Left colon (tissue), 2 donors: ENCODE measurements at regions not wholly inside any gene's neighbourhood (a gene's known extent, or its start where the extent isn't known, plus 50 kb on each side); places are given as distances from the start of the nearest gene placed in this dataset.
"Not testable (repeated sequence)": the region's sequence is repeated elsewhere in the genome, so short reads cannot be mapped to it uniquely, and the experiment has no call there.

Experiments used
- ATAC-seq: fragments of 200-7000 bp; cut with Tn5 transposase; one replicate; pipeline ENCODE4 v1.9.1; 2020; ENCODE audit warnings: mild to moderate bottlenecking, moderate library complexity
- DNase-seq, 2 donors: peaks; one replicate each; pipeline ENCODE4 v3.0.0-alpha.2; 2020
- intact Hi-C, 2 donors: fragments of 100-400 bp; cut with DNase I in 1 of 2; cut with micrococcal nuclease in 1 of 2; formaldehyde crosslinking; loops; one replicate each; pipeline versions ENCODE4 v1.11.2 to v1.14.0; 2022; cut with DNase I, micrococcal nuclease
- donor health status: DM: no; HTN: no; CAD: no.
- donor health status: DM: yes; HTN: yes; CAD: no.

- DNase-seq (no peak), ATAC-seq (no peak)
- intact Hi-C loops = no loop called here
Observed at GRCh38 chr1:213324859-213325258, 273.8 kb downstream of the RPS6KC1 start.

- intact Hi-C loops = no loop called here
- no peak for ATAC-seq
- DNase-seq = no peak
Observed at GRCh38 chr1:213325482-213325881, 274.4 kb downstream of the RPS6KC1 start.

DNA sequence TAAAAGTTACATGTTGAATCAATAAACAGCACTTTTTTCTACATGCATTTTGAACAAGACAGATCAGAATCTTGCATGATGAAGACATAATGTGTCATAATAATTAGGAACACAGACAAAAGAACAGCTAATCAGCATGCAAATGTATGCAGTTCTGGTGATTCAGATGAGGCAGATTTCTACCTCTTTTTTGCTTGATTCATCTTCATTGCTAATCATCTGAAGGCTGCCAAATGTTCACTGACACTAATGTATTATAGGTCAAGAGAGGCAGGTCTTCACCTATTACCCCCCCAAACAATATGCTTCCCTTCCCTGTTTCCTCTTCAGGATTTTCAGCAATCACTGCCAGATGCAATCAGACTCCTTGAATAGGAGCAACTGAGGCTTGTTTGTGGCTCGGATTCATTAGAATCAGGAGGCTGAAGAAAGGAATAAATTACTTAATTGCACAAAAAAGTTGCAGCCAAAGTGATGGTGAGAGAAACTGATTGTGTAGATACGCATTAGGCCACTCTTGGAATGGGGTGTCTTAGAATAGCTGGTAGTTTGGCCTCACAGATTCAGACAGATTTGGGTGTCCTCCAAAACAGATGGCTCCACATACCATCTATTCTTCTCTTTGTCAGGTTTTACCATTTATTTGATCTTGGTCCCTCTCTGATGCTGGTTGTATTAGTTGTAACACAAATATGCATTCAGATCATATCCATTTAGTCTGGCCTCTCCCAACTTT is 275.4 kb downstream of the RPS6KC1 start:
- DNase-seq (no peak), ATAC-seq (no peak)
- intact Hi-C loops = no loop called here

- ATAC-seq (no peak), DNase-seq (peak; percentile 10 to 27)
- intact Hi-C loops = no loop called here
Observed at GRCh38 chr1:213327017-213327667, 276.1 kb downstream of the RPS6KC1 start.

DNA sequence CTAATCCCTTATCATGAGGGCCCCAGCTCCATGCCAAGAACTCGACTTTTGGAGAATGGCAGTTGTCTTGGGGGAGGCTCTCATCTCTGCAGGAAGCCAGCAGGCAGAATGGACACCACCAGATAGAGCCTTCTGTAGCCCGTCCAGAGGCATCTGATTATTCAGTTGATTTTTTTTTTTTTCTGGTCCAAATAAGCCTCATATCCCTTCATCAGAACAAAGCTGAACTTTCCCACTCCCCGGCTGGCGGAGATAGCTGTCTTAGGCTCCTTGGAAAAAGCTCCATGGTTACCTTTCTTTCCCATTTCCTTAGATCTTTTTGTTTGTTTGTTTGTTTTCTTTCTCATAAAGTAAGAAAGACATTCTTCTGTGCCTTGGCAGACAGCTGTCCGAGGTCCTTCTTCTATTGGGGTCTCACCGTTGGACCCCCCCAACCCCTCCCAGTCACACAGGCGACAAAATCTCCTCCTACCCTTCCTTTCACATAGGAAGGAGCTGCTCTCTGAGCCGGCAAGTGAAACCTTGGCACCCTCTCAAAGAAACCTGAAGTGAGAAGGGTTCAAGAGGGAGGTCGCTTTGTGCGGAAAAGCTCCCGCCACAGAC is 278.5 kb downstream of the RPS6KC1 start:
- ATAC-seq = no peak
- intact Hi-C loops = no loop called here

GRCh38 chr1:213330281-213330680 is 279.2 kb downstream of the RPS6KC1 start:
- DNase-seq (no peak), ATAC-seq (no peak)
- intact Hi-C loops = no loop called here

More for the DNA sequence above, 278.5 kb downstream of the RPS6KC1 start:
- no peak for DNase-seq

DNA sequence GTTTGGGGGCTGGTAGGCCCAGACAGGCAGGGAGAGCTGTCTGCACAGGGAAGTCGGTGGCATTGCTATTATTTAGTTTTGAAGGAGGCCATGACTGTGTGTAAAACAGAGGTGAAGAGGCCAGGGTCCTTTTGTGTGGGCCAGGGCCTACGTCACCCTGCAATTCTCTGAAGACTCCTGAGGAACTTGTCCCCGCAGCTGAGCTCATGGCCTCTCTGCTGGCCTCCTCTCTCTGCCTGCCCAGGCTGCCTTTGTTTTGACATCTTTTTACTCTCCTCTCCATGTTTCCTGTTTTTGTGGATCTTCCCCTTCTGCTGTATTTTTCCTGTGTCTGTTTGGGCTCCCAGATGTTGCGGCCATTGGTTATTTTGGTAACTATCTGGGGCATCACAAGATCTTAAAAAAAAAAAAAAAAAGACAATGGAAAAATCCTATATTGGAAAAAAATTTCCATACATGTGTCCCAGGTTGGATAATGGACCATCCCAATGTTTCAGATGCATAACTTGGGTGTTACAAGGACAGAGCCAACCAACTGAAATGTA is 280.7 kb downstream of the RPS6KC1 start:
- ATAC-seq (no peak), DNase-seq (no peak)
- intact Hi-C loops = no loop called here

GRCh38 chr1:213332491-213332890 is 281.4 kb downstream of the RPS6KC1 start:
- DNase-seq (no peak), ATAC-seq (no peak)
- intact Hi-C loops = no loop called here

DNA sequence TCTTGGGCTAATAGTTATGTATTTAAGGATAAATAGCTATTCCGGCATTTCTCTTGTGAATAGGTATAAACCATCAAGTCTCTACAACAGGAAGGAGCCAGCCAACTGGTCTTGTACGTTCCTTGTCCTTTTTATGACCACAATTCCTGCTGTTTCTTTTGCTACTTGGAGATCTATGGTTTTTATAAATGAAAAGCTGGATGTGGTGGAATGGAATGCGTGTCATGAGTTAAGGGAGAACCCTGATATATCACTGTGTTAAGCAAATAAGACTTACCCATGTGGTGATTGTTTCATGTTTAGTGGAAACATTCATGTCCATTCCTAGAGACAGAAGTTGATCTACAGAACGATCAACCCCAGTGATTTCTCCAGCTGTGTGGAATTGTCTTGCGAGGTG is 282.1 kb downstream of the RPS6KC1 start:
- intact Hi-C loops = no loop called here
- DNase-seq = no peak
- no peak for ATAC-seq

- intact Hi-C loops = no loop called here
- no peak for ATAC-seq
- DNase-seq = no peak
Observed at GRCh38 chr1:213335084-213335483, 284.0 kb downstream of the RPS6KC1 start.

GRCh38 chr1:213337025-213337678 is 286.1 kb downstream of the RPS6KC1 start:
- intact Hi-C loops = no loop called here
- DNase-seq (no peak), ATAC-seq (no peak)

DNA sequence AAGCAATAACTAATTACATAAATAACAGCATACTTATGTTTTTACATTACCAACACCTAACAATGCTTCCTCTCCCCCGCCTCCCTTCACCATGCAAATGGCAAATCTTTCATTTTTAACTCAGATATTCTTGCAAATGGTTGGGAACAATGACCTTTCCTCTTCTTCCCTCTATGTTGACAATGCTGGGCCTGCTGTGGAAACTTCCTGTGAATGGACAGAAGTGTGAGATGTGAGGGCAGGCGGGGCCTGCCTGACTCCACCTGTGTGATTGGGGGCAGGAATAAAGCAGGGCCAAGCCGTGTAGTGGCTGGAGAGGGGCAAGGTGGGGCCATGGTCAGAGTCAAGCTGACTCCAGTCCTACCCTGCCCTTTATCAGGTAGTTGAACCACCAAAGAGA is 289.6 kb downstream of the RPS6KC1 start:
- intact Hi-C loops = no loop called here
- no peak for DNase-seq
- no peak for ATAC-seq

DNA sequence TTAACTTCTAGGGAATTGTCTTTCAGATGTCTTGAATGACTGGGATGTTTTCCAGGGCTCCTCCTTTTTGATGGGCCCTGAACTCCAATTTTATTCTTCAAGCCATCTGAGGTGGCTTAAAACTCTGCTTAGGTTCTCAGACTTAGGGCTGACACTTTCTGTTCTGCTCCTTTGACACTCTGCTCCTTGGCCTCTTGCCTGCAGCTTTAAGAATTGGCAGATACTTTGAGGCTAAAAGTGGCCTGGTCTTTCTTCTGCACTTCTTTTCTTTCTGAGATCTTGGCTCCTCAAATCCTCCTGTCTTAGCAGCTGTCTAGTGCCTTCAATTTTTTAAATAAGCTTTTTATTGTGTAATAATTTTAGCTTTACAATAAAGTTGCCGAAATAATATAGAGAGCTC is 294.6 kb downstream of the RPS6KC1 start:
- DNase-seq (no peak), ATAC-seq (no peak)
- intact Hi-C loops = no loop called here

GRCh38 chr1:213357403-213357802 is 306.4 kb downstream of the RPS6KC1 start:
- DNase-seq = no peak
- ATAC-seq = no peak
- intact Hi-C loops = no loop called here

GRCh38 chr1:213358368-213358767 is 307.3 kb downstream of the RPS6KC1 start:
- intact Hi-C loops, DNase-seq, ATAC-seq: not testable (repeated sequence)

DNA sequence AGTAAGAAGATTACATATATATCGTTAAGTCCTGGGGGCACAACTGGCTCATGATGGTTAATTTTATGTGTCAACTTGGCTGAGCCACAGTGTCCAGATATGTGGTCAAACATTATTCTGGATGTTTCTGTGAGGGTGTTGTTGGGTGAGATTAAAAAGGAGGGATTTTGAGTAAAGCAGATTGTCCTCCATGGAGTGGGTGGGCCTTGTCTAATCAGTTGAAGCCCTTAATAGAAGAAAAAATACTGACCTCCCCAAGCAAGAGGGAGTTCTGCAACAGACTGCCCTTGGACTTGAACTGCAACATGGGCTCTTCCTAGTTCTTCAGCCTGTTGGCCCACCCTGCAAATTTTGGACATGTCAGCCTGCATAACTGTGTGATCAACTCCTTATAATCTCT is 311.6 kb downstream of the RPS6KC1 start:
- no peak for DNase-seq
- no peak for ATAC-seq
- intact Hi-C loops = no loop called here

GRCh38 chr1:213366141-213366831 is 315.2 kb downstream of the RPS6KC1 start:
- DNase-seq (no peak), ATAC-seq (no peak)
- intact Hi-C loops = no loop called here

GRCh38 chr1:213369465-213369864 is 318.4 kb downstream of the RPS6KC1 start:
- ATAC-seq (no peak), DNase-seq (no peak)
- intact Hi-C loops = no loop called here

DNA sequence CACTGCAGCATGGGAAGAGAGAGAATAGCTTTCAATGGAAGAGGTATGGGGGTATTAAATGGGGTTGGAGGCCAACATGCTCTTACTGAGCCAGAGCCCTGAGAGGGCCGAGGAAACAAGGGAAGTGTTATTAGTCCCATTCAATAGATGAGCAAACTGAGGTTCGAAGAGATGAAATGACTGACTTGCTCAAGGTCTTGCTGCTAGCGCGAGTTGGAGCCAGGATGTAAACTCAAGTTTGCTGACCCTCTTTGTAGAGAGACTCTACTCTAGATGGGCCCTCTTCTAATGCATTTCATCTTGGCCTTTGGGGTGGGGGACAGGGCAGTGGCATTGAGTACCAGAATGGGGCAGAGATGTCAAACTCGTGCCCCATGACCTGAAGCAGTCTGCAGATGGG is 319.5 kb downstream of the RPS6KC1 start:
- ATAC-seq (no peak), DNase-seq (no peak)
- intact Hi-C loops = loop anchor here in 1 of 2 donors (5.0 kb wide), 1 partner anchor 757 kb away; no protein-coding TSS in a partner anchor
